ENCODE measurements at regions not wholly inside any gene's neighbourhood (a gene's known extent, or its start where the extent isn't known, plus 50 kb on each side); places are given as distances from the start of the nearest gene placed in this dataset.

DNA sequence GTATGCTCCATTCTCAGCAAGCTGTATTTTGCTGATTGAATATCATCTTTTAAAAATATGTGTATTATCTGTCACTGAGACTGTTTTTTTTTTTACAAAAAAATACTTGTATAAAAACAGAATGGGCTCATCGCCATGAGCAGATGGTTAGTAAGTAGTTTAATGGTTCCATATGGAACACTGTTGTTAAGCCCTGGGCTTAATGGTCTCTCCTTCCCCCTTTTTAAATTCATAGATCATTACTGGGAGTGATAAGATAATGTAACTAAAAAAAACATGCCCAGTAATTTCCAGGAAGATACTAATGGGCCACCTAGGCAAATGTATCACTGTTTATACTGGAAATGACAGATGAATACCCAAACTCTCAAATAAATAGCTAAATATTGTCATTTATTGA, 95.3 kb upstream of the TPRG1 start:
- TF ChIP-seq, protein P1, sequence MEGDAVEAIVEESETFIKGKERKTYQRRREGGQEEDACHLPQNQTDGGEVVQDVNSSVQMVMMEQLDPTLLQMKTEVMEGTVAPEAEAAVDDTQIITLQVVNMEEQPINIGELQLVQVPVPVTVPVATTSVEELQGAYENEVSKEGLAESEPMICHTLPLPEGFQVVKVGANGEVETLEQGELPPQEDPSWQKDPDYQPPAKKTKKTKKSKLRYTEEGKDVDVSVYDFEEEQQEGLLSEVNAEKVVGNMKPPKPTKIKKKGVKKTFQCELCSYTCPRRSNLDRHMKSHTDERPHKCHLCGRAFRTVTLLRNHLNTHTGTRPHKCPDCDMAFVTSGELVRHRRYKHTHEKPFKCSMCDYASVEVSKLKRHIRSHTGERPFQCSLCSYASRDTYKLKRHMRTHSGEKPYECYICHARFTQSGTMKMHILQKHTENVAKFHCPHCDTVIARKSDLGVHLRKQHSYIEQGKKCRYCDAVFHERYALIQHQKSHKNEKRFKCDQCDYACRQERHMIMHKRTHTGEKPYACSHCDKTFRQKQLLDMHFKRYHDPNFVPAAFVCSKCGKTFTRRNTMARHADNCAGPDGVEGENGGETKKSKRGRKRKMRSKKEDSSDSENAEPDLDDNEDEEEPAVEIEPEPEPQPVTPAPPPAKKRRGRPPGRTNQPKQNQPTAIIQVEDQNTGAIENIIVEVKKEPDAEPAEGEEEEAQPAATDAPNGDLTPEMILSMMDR (IDR thresholded peaks at IDR 0.05; ENCODE audit: insufficient read depth, low read length, poor library complexity, severe bottlenecking): no peak
- TF ChIP-seq EZH2phosphoT487 (conservative IDR thresholded peaks at IDR 0.05; ENCODE audit: low read length): no peak
- no peaks in the 10 kb centered on the region for H3K79me2 ChIP-seq (ENCODE audit: insufficient read depth, low read length)
- no peaks in the 10 kb centered on the region for H3K9me2 ChIP-seq (replicated peaks; ENCODE audit: insufficient read depth, low read length)
- H2AFZ ChIP-seq (ENCODE audit: low read depth, low read length, severe bottlenecking): no peak overlapping the region
- no peaks in the 10 kb centered on the region for H3K36me3 ChIP-seq (ENCODE audit: low read length)
- no peaks in the 10 kb centered on the region for H3F3A ChIP-seq (ENCODE audit: insufficient read depth)
- no peak overlapping the region for H3K4me3 ChIP-seq (ENCODE audit: insufficient read depth, low read length, poor library complexity, severe bottlenecking)
- H3K9ac ChIP-seq (ENCODE audit: low read length): no peak overlapping the region
- no peak overlapping the region for H3K4me2 ChIP-seq (ENCODE audit: low read depth, low read length, poor library complexity, severe bottlenecking)
- no peaks in the 10 kb centered on the region for H4K20me1 ChIP-seq (ENCODE audit: low read depth, low read length)
- H3K27ac ChIP-seq (ENCODE audit: low read depth, low read length): no peak overlapping the region
- no peaks in the 10 kb centered on the region for H3K9me3 ChIP-seq (ENCODE audit: insufficient read depth, low read length)
- no peaks in the 10 kb centered on the region for H3K27me3 ChIP-seq (ENCODE audit: low read length)

DNA sequence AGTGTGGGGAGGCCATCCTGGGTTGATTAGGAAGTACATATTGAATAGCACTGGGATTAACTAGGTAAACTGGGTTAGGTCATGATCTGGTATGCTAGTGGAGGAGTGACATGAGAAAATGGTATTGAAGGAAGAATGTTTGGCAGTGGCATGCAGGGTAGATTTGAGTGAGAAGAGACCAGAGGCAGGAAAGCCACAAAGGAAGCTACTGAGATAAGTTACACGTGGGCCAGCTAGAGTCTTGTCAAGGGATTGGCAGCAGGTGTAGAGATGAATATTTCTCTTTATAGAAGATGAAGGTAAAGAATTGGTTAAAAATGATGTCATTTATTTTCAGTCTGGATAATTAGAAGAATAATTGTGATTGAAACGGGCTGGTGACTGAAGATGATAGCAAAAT, 91.0 kb upstream of the TPRG1 start:
- Histone ChIP-seq H3K9me3 (ENCODE audit: insufficient read depth, low read length) (no peaks in the 10 kb centered on the region), H4K20me1 (ENCODE audit: low read depth, low read length) (no peaks in the 10 kb centered on the region), H3K27ac (ENCODE audit: low read depth, low read length) (no peak overlapping the region), H3K9me2 (replicated peaks; ENCODE audit: insufficient read depth, low read length) (no peaks in the 10 kb centered on the region), H3K9ac (ENCODE audit: low read length) (no peak overlapping the region), H3F3A (ENCODE audit: insufficient read depth) (no peaks in the 10 kb centered on the region), H3K27me3 (ENCODE audit: low read length) (no peaks in the 10 kb centered on the region), H3K79me2 (ENCODE audit: insufficient read depth, low read length) (no peaks in the 10 kb centered on the region), H3K36me3 (ENCODE audit: low read length) (no peaks in the 10 kb centered on the region), H3K4me2 (ENCODE audit: low read depth, low read length, poor library complexity, severe bottlenecking) (no peak overlapping the region), H3K4me3 (ENCODE audit: insufficient read depth, low read length, poor library complexity, severe bottlenecking) (no peak overlapping the region), H2AFZ (ENCODE audit: low read depth, low read length, severe bottlenecking) (no peak overlapping the region)
- no peak for TF ChIP-seq EZH2phosphoT487 (conservative IDR thresholded peaks at IDR 0.05; ENCODE audit: low read length)
- TF ChIP-seq, protein P1 (IDR thresholded peaks at IDR 0.05; ENCODE audit: insufficient read depth, low read length, poor library complexity, severe bottlenecking): no peak

DNA sequence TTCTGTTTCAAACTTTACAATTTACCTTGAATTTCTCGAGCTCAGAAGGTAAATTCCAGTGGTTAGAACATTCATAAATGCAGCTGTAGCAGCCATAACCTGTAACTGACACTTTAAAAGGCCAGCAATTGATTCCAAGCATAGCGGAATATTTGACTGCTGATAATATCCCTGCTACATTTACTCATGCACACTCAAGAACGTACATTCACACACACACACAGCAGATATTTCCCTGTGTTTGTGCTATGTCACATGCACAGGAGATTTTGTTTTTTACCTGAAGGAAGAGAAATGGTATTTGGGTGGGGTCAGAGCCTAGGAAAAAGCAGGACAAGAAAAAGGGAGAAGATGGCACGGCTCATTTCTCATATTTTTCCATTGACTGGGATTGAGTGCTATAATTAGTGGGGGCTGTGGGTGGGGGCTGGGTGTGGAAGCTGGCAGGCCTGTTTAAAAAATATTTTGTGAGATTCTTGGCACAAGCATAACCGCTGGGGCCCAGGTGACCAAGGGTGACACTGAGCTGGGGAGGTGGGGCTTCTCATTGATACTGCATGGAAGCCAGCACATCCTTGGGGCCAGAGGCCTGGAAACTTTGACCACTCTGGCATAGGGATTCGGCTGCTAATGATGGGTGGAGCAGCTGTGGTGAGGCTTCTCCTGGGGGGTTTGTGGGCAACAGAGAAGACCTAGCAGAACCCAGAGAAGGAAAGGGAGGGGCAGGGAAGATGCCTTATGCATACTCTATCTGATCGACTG, 88.9 kb upstream of the TPRG1 start:
- Histone ChIP-seq H3K4me3 (ENCODE audit: insufficient read depth, low read length, poor library complexity, severe bottlenecking) (no peak overlapping the region), H3K4me2 (ENCODE audit: low read depth, low read length, poor library complexity, severe bottlenecking) (no peak overlapping the region), H3K27me3 (ENCODE audit: low read length) (no peaks in the 10 kb centered on the region), H3K36me3 (ENCODE audit: low read length) (no peaks in the 10 kb centered on the region), H3K9ac (ENCODE audit: low read length) (no peak overlapping the region), H2AFZ (ENCODE audit: low read depth, low read length, severe bottlenecking) (no peak overlapping the region), H3K9me3 (ENCODE audit: insufficient read depth, low read length) (no peaks in the 10 kb centered on the region), H3K9me2 (replicated peaks; ENCODE audit: insufficient read depth, low read length) (no peaks in the 10 kb centered on the region), H4K20me1 (ENCODE audit: low read depth, low read length) (no peaks in the 10 kb centered on the region), H3F3A (ENCODE audit: insufficient read depth) (no peaks in the 10 kb centered on the region), H3K79me2 (ENCODE audit: insufficient read depth, low read length) (no peaks in the 10 kb centered on the region), H3K27ac (ENCODE audit: low read depth, low read length) (no peak overlapping the region)
- TF ChIP-seq EZH2phosphoT487 (conservative IDR thresholded peaks at IDR 0.05; ENCODE audit: low read length): no peak
- TF ChIP-seq, protein P1 (IDR thresholded peaks at IDR 0.05; ENCODE audit: insufficient read depth, low read length, poor library complexity, severe bottlenecking): no peak
